Prostate gland (tissue), 2 donors: ENCODE measurements at regions not wholly inside any gene's neighbourhood (a gene's known extent, or its start where the extent isn't known, plus 50 kb on each side); places are given as distances from the start of the nearest gene placed in this dataset.

Source experiments
- DNase-seq: peaks from one replicate; pipeline ENCODE4 v3.0.0-alpha.2; 2019; ENCODE audit warnings: low spot score
- H3K27ac ChIP-seq, 2 donors: fragments of 200-600 bp; sonication (generic); 2 replicates each; pipeline ENCODE4 v1.5.1; 2017 to 2019
- H3K27me3 ChIP-seq: fragments of 200-600 bp; sonication (generic); replicated peaks from 2 replicates; pipeline ENCODE4 v1.5.1; 2019; ENCODE audit not compliant: insufficient read depth
- H3K36me3 ChIP-seq, 2 donors: fragments of 200-600 bp; sonication (generic); 1 replicate in 1 of 2; 2 replicates in 1 of 2; pipeline versions ENCODE4 v1.5.1 to v1.8.1; 2017 to 2019
- H3K4me1 ChIP-seq: fragments of 200-600 bp; sonication (generic); replicated peaks from 2 replicates; pipeline ENCODE4 v1.5.1; 2019
- H3K4me3 ChIP-seq, 2 donors: fragments of 200-600 bp; sonication (generic); 2 replicates each; pipeline ENCODE4 v1.5.1; 2017 to 2019
- H3K9me3 ChIP-seq: fragments of 200-600 bp; sonication (generic); 2 replicates; pipeline ENCODE4 v1.5.1; 2017
- POLR2A ChIP-seq: fragments of 450-650 bp; IDR thresholded peaks from one replicate; pipeline ENCODE4 v1.6.1; 2016; ENCODE audit warnings: antibody characterized with exemption, mild to moderate bottlenecking
- POLR2AphosphoS5 ChIP-seq: sonication (generic); formaldehyde crosslinking; IDR thresholded peaks from one replicate; pipeline ENCODE4 v1.6.1; 2017; ENCODE audit warnings: antibody characterized with exemption
- WGBS: methylation state at CpG from one replicate; pipeline ENCODE4 v1.1.5; 2018; 5-methylcytosine and 5-hydroxymethylcytosine counted together
- intact Hi-C: fragments of 100-400 bp; cut with DNase I; formaldehyde crosslinking; loops from one replicate; pipeline ENCODE4 v1.14.2; 2022
- TF ChIP-seq, protein P1 (sequence below), 4 experiments: fragments of 200-600 bp in 2 of 4; fragments of 450-650 bp in 2 of 4; sonication (generic) in 2 of 4; IDR thresholded peaks; 1 replicate in 3 of 4; 2 replicates in 1 of 4; pipeline ENCODE4 v1.5.1; 2016 to 2019; ENCODE audit warnings: antibody characterized with exemption in 4 of 4, mild to moderate bottlenecking in 2 of 4, moderate library complexity in 2 of 4

DNA sequence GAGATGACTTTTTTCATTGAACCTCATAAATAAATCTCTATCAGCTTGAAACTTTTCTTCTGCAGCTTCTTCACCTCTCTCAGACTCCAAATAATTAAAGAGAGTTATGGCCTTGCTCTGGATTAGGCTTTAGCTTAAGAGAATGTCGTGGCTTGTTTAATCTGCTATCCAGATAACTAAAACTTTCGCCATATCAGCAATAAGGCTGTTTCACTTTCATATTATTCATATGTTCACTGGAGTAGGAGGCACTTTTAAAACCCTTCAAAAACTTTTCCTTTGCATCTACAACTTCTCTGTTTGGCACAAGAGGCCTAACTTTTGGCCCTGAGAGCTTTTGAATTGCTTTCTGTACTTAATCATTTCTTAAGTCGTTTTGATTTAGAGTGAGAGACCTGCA is 386.9 kb upstream of the FAM174A start:
- H3K27me3 ChIP-seq, result no peaks in the 10 kb centered on the region
- DNase-seq, result no peak
- H3K36me3 ChIP-seq, result no peaks in the 10 kb centered on the region
- no peak overlapping the region for H3K4me3 ChIP-seq
- WGBS, result 91% methylated on average over 3 of the region's 3 CpGs
- TF ChIP-seq, protein P1, sequence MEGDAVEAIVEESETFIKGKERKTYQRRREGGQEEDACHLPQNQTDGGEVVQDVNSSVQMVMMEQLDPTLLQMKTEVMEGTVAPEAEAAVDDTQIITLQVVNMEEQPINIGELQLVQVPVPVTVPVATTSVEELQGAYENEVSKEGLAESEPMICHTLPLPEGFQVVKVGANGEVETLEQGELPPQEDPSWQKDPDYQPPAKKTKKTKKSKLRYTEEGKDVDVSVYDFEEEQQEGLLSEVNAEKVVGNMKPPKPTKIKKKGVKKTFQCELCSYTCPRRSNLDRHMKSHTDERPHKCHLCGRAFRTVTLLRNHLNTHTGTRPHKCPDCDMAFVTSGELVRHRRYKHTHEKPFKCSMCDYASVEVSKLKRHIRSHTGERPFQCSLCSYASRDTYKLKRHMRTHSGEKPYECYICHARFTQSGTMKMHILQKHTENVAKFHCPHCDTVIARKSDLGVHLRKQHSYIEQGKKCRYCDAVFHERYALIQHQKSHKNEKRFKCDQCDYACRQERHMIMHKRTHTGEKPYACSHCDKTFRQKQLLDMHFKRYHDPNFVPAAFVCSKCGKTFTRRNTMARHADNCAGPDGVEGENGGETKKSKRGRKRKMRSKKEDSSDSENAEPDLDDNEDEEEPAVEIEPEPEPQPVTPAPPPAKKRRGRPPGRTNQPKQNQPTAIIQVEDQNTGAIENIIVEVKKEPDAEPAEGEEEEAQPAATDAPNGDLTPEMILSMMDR (IDR thresholded peaks at IDR 0.05), result no peak
- no peak for TF ChIP-seq POLR2AphosphoS5
- no peaks in the 10 kb centered on the region for H3K9me3 ChIP-seq
- intact Hi-C loops, result no loop called here
- no peaks in the 10 kb centered on the region for H3K4me1 ChIP-seq
- no peak overlapping the region for H3K27ac ChIP-seq

DNA sequence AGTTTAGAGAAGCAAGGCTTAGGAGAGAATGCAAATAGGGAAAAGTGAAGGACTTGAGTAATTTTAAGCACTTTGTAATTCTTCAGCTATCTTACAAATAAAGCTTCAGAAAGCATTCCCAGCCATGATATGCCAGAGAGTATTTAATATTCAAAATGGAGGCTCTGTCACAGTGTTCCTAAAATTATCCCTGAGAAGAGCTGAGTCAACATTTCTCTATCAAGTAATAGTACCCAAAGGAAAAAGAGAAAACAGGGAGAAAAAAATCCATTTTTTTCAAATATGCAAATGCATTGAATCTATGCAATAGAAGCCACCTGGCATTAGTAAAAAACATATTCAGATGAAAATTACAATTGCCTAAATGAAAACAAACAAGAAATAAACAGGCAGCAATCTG is 392.6 kb upstream of the FAM174A start:
- H3K27me3 ChIP-seq, result no peaks in the 10 kb centered on the region
- no peak overlapping the region for H3K4me3 ChIP-seq
- H3K4me1 ChIP-seq, result no peaks in the 10 kb centered on the region
- intact Hi-C loops, result no loop called here
- TF ChIP-seq POLR2AphosphoS5 (no peak), POLR2A (no peak)
- TF ChIP-seq, protein P1 (IDR thresholded peaks at IDR 0.05), result no peak
- no peaks in the 10 kb centered on the region for H3K9me3 ChIP-seq
- H3K27ac ChIP-seq, result no peak overlapping the region
- DNase-seq, result no peak
- no peaks in the 10 kb centered on the region for H3K36me3 ChIP-seq

DNA sequence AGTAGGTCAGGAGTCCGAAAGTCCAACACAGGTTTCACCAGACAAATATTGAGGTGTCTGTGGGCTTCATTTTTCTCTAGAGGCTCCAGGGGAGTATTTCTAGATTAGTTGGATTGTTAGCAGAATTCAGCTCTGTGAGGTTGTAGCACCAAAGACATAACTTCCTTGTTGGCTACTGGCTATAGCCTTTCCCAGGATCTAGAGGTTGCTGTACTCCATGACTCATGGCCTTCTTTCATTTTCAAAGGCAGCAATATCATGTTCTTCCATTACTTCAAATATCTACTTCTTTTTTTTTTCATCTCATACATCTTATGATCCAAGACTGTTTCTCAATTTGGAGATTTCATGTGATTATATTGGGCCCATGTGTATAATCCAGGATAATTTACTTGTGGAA is 404.0 kb upstream of the FAM174A start:
- H3K36me3 ChIP-seq, result no peaks in the 10 kb centered on the region
- H3K27me3 ChIP-seq, result no peaks in the 10 kb centered on the region
- TF ChIP-seq POLR2A (no peak), POLR2AphosphoS5 (no peak)
- TF ChIP-seq, protein P1 (IDR thresholded peaks at IDR 0.05), result no peak
- H3K27ac ChIP-seq, result no peak overlapping the region
- DNase-seq, result no peak
- no peaks in the 10 kb centered on the region for H3K9me3 ChIP-seq
- no peaks in the 10 kb centered on the region for H3K4me1 ChIP-seq
- no peak overlapping the region for H3K4me3 ChIP-seq
- intact Hi-C loops, result no loop called here
- WGBS, result 100% methylated on average over 1 of the region's 1 CpG

DNA sequence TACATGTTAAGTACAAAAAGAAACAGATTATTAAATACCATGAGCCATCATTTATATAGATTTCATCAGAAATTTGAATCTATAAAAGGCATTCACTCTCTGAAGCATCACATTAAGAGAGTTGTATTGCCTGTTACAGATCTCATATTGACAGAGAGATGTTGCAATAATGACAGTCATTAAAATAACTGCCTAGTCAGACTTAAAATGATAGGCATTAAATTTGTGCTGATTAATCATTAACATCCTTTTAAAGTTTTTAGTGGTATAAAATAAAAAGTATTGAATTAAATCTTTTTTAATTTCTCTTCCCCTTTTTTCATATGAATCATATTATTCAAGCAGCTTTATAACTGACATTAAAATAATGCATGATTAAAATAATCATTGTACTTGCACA is 404.9 kb upstream of the FAM174A start:
- TF ChIP-seq POLR2A (no peak), POLR2AphosphoS5 (no peak)
- TF ChIP-seq, protein P1 (IDR thresholded peaks at IDR 0.05), result no peak
- H3K36me3 ChIP-seq, result no peaks in the 10 kb centered on the region
- H3K9me3 ChIP-seq, result no peaks in the 10 kb centered on the region
- H3K4me1 ChIP-seq, result no peaks in the 10 kb centered on the region
- no peak for DNase-seq
- intact Hi-C loops, result no loop called here
- no peaks in the 10 kb centered on the region for H3K27me3 ChIP-seq
- no peak overlapping the region for H3K4me3 ChIP-seq
- no peak overlapping the region for H3K27ac ChIP-seq

DNA sequence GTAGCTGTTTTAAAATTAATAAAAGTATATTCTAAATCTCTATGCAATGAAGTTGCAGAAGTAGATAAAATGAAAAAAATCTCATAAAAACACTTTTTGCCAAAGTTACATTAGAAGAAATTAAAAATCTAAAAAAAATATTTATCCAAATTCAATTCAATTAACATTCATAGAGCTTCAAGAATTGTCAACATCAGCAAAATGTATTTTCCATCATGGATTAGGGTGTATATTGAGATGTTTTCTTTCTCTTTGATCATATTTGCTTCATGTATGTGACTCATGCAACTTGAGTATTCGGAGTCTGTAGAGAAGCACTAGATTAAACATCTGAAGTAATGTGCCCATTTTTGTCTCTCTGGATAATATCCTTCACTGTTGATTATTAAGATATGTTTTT is 415.3 kb upstream of the FAM174A start:
- Histone ChIP-seq H3K27me3 (no peaks in the 10 kb centered on the region), H3K36me3 (no peaks in the 10 kb centered on the region), H3K4me3 (no peak overlapping the region), H3K4me1 (no peaks in the 10 kb centered on the region), H3K27ac (no peak overlapping the region), H3K9me3 (no peaks in the 10 kb centered on the region)
- intact Hi-C loops, result no loop called here
- 91% methylated on average over 1 of the region's 1 CpG for WGBS
- no peak for TF ChIP-seq POLR2AphosphoS5
- TF ChIP-seq, protein P1 (IDR thresholded peaks at IDR 0.05), result no peak
- DNase-seq, result no peak
